CD4-positive, CD25-positive, alpha-beta regulatory T cell (primary cell): ENCODE measurements at regions not wholly inside any gene's neighbourhood (a gene's known extent, or its start where the extent isn't known, plus 50 kb on each side); places are given as distances from the start of the nearest gene placed in this dataset.

ENCODE experiments used
- ATAC-seq, 2 donors: fragments of 150-1000 bp; cut with Tn5 transposase; one replicate each; pipeline ENCODE4 v1.10.0; 2021; ENCODE audit warnings: low read depth in 2 of 2, moderate number of reproducible peaks in 2 of 2, moderate library complexity in 1 of 2
- DNase-seq, 3 donors: peaks; one replicate each; pipeline versions ENCODE4 v3.0.0 to v3.0.0-alpha.2; 2012 to 2022; ENCODE audit warnings: mixed read lengths in 1 of 3
- H3K27ac ChIP-seq: one replicate; pipeline ENCODE4 v1.7.0; 2013; ENCODE audit warnings: mild to moderate bottlenecking, low read length; ENCODE audit not compliant: insufficient read depth, poor library complexity, severe bottlenecking
- H3K27me3 ChIP-seq: one replicate; pipeline ENCODE4 v1.7.0; 2013; ENCODE audit warnings: low read length; ENCODE audit not compliant: control insufficient read depth, insufficient read depth
- H3K36me3 ChIP-seq: one replicate; pipeline ENCODE4 v1.7.0; 2013; ENCODE audit warnings: mild to moderate bottlenecking, low read length, moderate library complexity; ENCODE audit not compliant: control insufficient read depth, insufficient read depth
- H3K4me1 ChIP-seq: 2 replicates; pipeline ENCODE4 v1.7.0; 2013; ENCODE audit warnings: mild to moderate bottlenecking, low read length; ENCODE audit not compliant: insufficient read depth, control insufficient read depth, poor library complexity, severe bottlenecking
- H3K4me3 ChIP-seq: one replicate; pipeline ENCODE4 v1.7.0; 2013; ENCODE audit warnings: low read depth, mild to moderate bottlenecking, low read length, moderate library complexity
- H3K9me3 ChIP-seq, 2 experiments: 1 replicate in 1 of 2; 2 replicates in 1 of 2; pipeline ENCODE4 v1.7.0; 2013; ENCODE audit warnings: low read length in 2 of 2, mild to moderate bottlenecking in 1 of 2, moderate library complexity in 1 of 2; ENCODE audit not compliant: control insufficient read depth in 2 of 2
- H3K27ac Mint-ChIP-seq, 3 donors: one replicate each; pipeline ENCODE4 v1.8.0; 2020 to 2022; ENCODE audit warnings: mild to moderate bottlenecking in 3 of 3, mixed read lengths in 3 of 3, moderate library complexity in 2 of 3
- H3K27me3 Mint-ChIP-seq: one replicate; pipeline ENCODE4 v1.8.0; 2022; ENCODE audit warnings: mild to moderate bottlenecking, mixed read lengths
- H3K36me3 Mint-ChIP-seq: one replicate; pipeline ENCODE4 v1.8.0; 2020; ENCODE audit warnings: mixed read lengths
- H3K4me1 Mint-ChIP-seq, 4 donors: one replicate each; pipeline ENCODE4 v1.8.0; 2020 to 2022; ENCODE audit warnings: mixed read lengths in 4 of 4, mild to moderate bottlenecking in 1 of 4
- H3K4me3 Mint-ChIP-seq, 4 donors: one replicate each; pipeline ENCODE4 v1.8.0; 2020 to 2022; ENCODE audit warnings: mild to moderate bottlenecking in 4 of 4, mixed read lengths in 4 of 4, moderate library complexity in 3 of 4
- H3K9me3 Mint-ChIP-seq, 7 donors: one replicate each; pipeline ENCODE4 v1.8.0; 2020 to 2022; ENCODE audit warnings: mixed read lengths in 7 of 7, mild to moderate bottlenecking in 3 of 7, moderate library complexity in 2 of 7

DNA sequence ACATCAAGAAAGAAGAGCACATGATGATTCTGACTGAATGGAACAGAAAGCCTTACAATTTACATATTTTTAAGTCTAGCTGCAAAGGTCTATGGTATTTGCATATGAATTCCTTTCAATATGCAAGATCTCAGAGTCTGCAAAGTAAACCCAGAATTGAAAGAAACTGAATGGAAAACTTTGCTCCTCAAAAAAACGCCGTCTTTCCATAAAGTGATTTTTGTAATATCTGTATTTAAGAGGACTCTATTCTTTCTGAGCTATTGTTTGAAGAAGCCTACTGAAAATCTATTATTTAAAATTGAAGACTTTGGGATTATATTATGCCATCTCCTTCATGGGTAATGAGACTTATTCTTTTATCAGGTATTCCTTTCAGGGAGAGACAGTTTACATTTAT is 1894.4 kb downstream of the STIM2 start:
- Mint-ChIP-seq H3K36me3 (no peaks in the 10 kb centered on the region), H3K27ac (no peak overlapping the region), H3K4me3 (no peak overlapping the region), H3K9me3 (peaks cover 2 to 15% (median 5%) of the 10 kb centered on the region in 7 donors), H3K27me3 (no peaks in the 10 kb centered on the region), H3K4me1 (no peaks in the 10 kb centered on the region)
- Histone ChIP-seq H3K4me1 (no peaks in the 10 kb centered on the region), H3K4me3 (no peak overlapping the region), H3K27me3 (no peaks in the 10 kb centered on the region), H3K9me3 (no peaks in the 10 kb centered on the region), H3K36me3 (no peaks in the 10 kb centered on the region), H3K27ac (no peak overlapping the region)
- no peak for ATAC-seq
- no peak for DNase-seq

DNA sequence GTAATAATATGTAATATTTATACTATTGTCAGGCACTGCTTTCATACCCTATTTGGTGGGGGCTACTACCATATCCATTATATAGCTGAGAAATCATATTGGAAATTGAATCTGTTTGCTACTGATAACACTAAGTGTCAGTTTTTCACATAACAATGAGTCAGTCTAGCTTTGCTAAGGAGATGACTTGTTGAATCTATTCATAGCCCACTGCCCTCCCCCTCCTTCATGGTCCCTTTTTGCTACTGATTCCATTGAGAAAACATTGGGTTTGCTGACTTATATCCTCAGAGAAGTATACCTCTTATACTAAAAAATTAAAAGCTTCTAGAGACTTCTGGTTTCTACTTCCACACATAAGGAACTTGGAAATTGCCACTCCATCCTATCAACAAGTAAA is 1898.4 kb downstream of the STIM2 start:
- no peaks in the 10 kb centered on the region for H3K27me3 Mint-ChIP-seq
- Histone ChIP-seq H3K27ac (no peak overlapping the region), H3K4me3 (no peak overlapping the region), H3K27me3 (no peaks in the 10 kb centered on the region), H3K9me3 (peaks cover 0 to 3% of the 10 kb centered on the region in 2 experiments), H3K36me3 (no peaks in the 10 kb centered on the region), H3K4me1 (no peaks in the 10 kb centered on the region)
- no peaks in the 10 kb centered on the region for H3K36me3 Mint-ChIP-seq
- DNase-seq, result no peak
- no peak overlapping the region for H3K4me3 Mint-ChIP-seq
- no peaks in the 10 kb centered on the region for H3K4me1 Mint-ChIP-seq
- H3K27ac Mint-ChIP-seq, result no peak overlapping the region
- peaks cover 3 to 27% (median 8%) of the 10 kb centered on the region in 7 donors for H3K9me3 Mint-ChIP-seq
- ATAC-seq, result no peak

DNA sequence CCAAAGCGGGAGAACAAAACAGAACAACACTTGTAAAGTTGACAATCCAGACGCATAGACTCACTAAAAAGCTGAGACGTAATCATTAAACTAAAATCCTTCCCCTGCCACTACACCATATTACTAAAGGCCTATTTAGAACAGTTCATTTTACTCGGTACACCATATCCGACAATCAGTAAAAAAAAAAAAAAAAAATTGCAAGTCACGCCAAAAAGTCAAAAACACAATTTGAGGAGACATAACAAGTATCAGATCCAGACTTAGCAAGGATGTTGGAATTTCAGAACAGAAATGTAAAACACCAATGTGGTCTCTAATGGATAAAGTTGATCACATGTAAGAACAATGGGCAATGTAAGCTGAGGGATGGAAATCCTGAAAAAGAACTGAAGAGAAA is 1899.4 kb downstream of the STIM2 start:
- H3K27me3 ChIP-seq, result no peaks in the 10 kb centered on the region
- peaks cover 3 to 29% (median 8%) of the 10 kb centered on the region in 7 donors for H3K9me3 Mint-ChIP-seq
- H3K36me3 Mint-ChIP-seq, result no peaks in the 10 kb centered on the region
- H3K27ac Mint-ChIP-seq, result no peak overlapping the region
- peaks cover 3 to 4% of the 10 kb centered on the region in 2 experiments for H3K9me3 ChIP-seq
- no peak overlapping the region for H3K27ac ChIP-seq
- no peak overlapping the region for H3K4me3 ChIP-seq
- no peak overlapping the region for H3K4me3 Mint-ChIP-seq
- DNase-seq (no peak), ATAC-seq (no peak)
- no peaks in the 10 kb centered on the region for H3K36me3 ChIP-seq
- H3K4me1 Mint-ChIP-seq, result no peaks in the 10 kb centered on the region
- H3K4me1 ChIP-seq, result no peaks in the 10 kb centered on the region
- no peaks in the 10 kb centered on the region for H3K27me3 Mint-ChIP-seq

DNA sequence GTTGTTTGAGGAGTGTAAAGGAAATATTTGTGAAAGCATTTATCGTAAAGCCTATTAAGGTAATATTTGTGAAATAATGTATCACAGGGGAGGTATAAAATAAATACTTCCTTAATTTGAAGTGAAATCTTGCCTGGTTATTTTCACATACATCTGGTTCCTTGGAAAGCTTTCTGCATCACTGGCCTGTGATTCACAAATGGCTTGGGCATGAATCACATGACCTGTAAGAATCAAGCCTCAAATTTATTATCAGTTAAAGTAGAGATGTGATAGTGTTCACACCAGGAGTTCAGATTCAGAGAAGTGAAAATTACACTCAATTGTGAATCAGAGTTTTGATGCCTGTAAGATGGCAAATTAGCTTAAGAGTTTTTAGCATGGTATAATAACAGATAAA is 1911.4 kb downstream of the STIM2 start:
- no peaks in the 10 kb centered on the region for H3K36me3 Mint-ChIP-seq
- DNase-seq (no peak), ATAC-seq (no peak)
- H3K4me1 Mint-ChIP-seq, result no peaks in the 10 kb centered on the region
- peaks cover 0 to 4% of the 10 kb centered on the region in 2 experiments for H3K9me3 ChIP-seq
- H3K4me3 ChIP-seq, result no peak overlapping the region
- H3K27ac Mint-ChIP-seq, result no peak overlapping the region
- H3K36me3 ChIP-seq, result no peaks in the 10 kb centered on the region
- no peak overlapping the region for H3K27ac ChIP-seq
- H3K27me3 Mint-ChIP-seq, result no peaks in the 10 kb centered on the region
- H3K4me3 Mint-ChIP-seq, result no peak overlapping the region
- peaks cover 1 to 19% (median 6%) of the 10 kb centered on the region in 7 donors for H3K9me3 Mint-ChIP-seq
- H3K4me1 ChIP-seq, result no peaks in the 10 kb centered on the region
- no peaks in the 10 kb centered on the region for H3K27me3 ChIP-seq

DNA sequence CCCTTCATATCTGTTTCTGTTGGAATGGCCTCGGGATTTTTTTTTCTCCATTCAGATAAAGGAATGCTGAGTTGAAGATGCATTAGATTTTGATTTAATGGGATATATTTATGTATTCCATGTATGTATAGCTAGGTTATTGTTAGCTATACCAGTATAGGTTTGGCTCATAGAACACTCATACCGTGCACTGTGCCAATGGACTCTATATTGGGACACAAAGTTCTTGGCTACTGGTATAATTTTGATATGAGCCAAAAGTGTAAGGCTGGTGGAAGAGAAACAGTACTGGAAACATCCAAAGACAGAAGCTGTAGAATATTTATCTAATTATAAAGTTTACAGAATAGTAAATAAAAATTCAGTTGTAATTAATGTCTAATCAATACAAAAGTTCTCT is 1912.1 kb downstream of the STIM2 start:
- Histone ChIP-seq H3K4me3 (no peak overlapping the region), H3K36me3 (no peaks in the 10 kb centered on the region), H3K27me3 (no peaks in the 10 kb centered on the region), H3K27ac (no peak overlapping the region), H3K4me1 (no peaks in the 10 kb centered on the region), H3K9me3 (peaks cover 0 to 4% of the 10 kb centered on the region in 2 experiments)
- Mint-ChIP-seq H3K27ac (no peak overlapping the region), H3K4me1 (no peaks in the 10 kb centered on the region), H3K9me3 (peaks cover 1 to 25% (median 6%) of the 10 kb centered on the region in 7 donors), H3K36me3 (no peaks in the 10 kb centered on the region), H3K4me3 (no peak overlapping the region), H3K27me3 (no peaks in the 10 kb centered on the region)
- ATAC-seq (no peak), DNase-seq (no peak)

DNA sequence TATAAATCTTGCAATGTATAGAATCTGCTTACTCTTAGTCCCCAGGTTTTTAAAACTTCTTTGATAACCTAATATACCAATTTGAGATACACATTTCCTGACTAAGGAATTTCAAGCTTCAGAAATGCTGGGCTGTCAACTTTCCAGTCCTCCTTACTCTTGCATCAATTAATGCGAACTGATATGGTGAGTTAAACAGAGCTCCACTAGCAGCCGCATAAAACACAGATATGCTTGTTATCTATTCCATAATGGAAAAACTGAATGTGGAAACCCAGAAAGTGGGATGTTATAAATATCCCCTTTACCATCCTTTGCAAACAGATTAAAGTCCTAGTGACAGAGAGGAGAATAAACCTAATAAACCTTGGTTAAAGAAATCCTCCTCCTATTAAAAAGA is 1913.7 kb downstream of the STIM2 start:
- H3K36me3 ChIP-seq, result no peaks in the 10 kb centered on the region

DNA sequence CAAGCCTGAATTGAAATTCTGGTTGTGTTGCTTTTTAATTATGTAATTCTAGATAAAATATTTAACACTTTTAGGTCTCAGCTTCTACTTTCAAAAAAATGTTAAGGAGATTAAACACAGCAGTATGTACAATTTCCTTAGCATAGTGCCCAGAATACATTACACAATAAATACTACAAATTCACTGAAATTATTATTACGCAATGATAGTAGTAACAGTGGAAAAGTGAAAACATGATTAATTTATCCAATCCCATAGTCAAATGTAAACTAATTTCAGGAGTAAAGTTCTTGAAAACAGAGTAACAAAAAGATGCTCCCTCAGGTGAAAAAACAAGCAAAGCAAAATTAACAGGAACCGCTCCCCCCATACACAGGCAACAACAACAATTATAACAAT is 1915.4 kb downstream of the STIM2 start:
- Histone ChIP-seq H3K4me1 (no peaks in the 10 kb centered on the region), H3K4me3 (no peak overlapping the region), H3K27ac (no peak overlapping the region), H3K27me3 (no peaks in the 10 kb centered on the region), H3K36me3 (no peaks in the 10 kb centered on the region), H3K9me3 (peaks cover 0 to 4% of the 10 kb centered on the region in 2 experiments)
- DNase-seq (no peak), ATAC-seq (no peak)
- Mint-ChIP-seq H3K4me1 (no peaks in the 10 kb centered on the region), H3K36me3 (no peaks in the 10 kb centered on the region), H3K9me3 (peaks cover 2 to 28% (median 7%) of the 10 kb centered on the region in 7 donors), H3K27me3 (no peaks in the 10 kb centered on the region), H3K27ac (no peak overlapping the region), H3K4me3 (no peak overlapping the region)

More for the DNA sequence above, 1913.7 kb downstream of the STIM2 start:
- no peaks in the 10 kb centered on the region for H3K27me3 Mint-ChIP-seq
- no peaks in the 10 kb centered on the region for H3K4me1 Mint-ChIP-seq
- peaks cover 1 to 24% (median 7%) of the 10 kb centered on the region in 7 donors for H3K9me3 Mint-ChIP-seq
- H3K4me3 ChIP-seq, result no peak overlapping the region
- no peak overlapping the region for H3K27ac ChIP-seq
- no peaks in the 10 kb centered on the region for H3K36me3 Mint-ChIP-seq
- DNase-seq (no peak), ATAC-seq (no peak)
- no peaks in the 10 kb centered on the region for H3K27me3 ChIP-seq
- no peak overlapping the region for H3K4me3 Mint-ChIP-seq
- H3K9me3 ChIP-seq, result peaks cover 0 to 4% of the 10 kb centered on the region in 2 experiments
- no peaks in the 10 kb centered on the region for H3K4me1 ChIP-seq
- no peak overlapping the region for H3K27ac Mint-ChIP-seq

DNA sequence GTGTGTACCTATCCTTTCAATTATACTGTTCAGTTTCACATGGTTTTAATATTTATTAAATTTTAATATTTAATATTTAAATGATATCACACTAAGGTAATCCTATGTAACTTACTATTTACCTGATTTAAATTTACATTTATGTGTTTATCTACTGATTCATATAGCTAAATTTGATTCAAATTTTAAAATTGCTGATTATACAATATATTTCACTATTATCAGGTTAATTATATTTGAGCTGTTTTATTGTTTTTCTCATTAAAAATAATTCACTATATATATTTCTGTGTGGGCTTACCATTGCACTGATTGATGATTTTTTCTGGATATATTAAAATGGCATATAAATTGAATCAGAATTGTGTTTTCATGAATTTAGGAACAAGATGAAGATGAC is 1923.5 kb downstream of the STIM2 start:
- Mint-ChIP-seq H3K27ac (no peak overlapping the region), H3K4me1 (no peaks in the 10 kb centered on the region), H3K27me3 (no peaks in the 10 kb centered on the region), H3K9me3 (peaks cover 0 to 10% (median 2%) of the 10 kb centered on the region in 7 donors), H3K36me3 (no peaks in the 10 kb centered on the region), H3K4me3 (no peak overlapping the region)
- H3K27ac ChIP-seq, result no peak overlapping the region
- no peaks in the 10 kb centered on the region for H3K4me1 ChIP-seq
- H3K27me3 ChIP-seq, result no peaks in the 10 kb centered on the region
- H3K9me3 ChIP-seq, result no peaks in the 10 kb centered on the region
- H3K36me3 ChIP-seq, result no peaks in the 10 kb centered on the region
- H3K4me3 ChIP-seq, result no peak overlapping the region
- DNase-seq, result no peak
- ATAC-seq, result no peak
